ENCODE measurements at regions not wholly inside any gene's neighbourhood (a gene's known extent, or its start where the extent isn't known, plus 50 kb on each side); places are given as distances from the start of the nearest gene placed in this dataset.

- intact Hi-C loops (cut with micrococcal nuclease) = no loop called here
- Histone ChIP-seq H3K4me2 (replicated peaks; ENCODE audit: low read depth, low read length, poor library complexity, severe bottlenecking) (no peak overlapping the region), H3K79me2 (ENCODE audit: control insufficient read depth, insufficient read depth, low read length) (no peaks in the 10 kb centered on the region), H4K20me1 (ENCODE audit: control insufficient read depth, insufficient read depth, low read length, poor library complexity, severe bottlenecking) (no peaks in the 10 kb centered on the region), H3K36me3 (replicated peaks in 1 of 2; ENCODE audit: control extremely low read depth in 1 of 2, control insufficient read depth in 1 of 2, extremely low read depth in 1 of 2, insufficient read depth in 2 of 2, low read length in 1 of 2) (no peaks in the 10 kb centered on the region), H3K27ac (ENCODE audit: low read length in 2 of 2) (no peak overlapping the region), H3K4me1 (ENCODE audit: control insufficient read depth in 2 of 2, insufficient read depth in 2 of 2, low read length in 2 of 2) (no peaks in the 10 kb centered on the region), H3K9me3 (ENCODE audit: control extremely low read depth in 1 of 3, control insufficient read depth in 2 of 3, insufficient read depth in 1 of 3, low read length in 2 of 3) (no peaks in the 10 kb centered on the region), H3K4me3 (ENCODE audit: control extremely low read depth in 1 of 5, extremely low read depth in 1 of 5, insufficient read depth in 1 of 5, low read depth in 2 of 5, low read length in 4 of 5) (no peak overlapping the region), H3K27me3 (replicated peaks in 1 of 4; ENCODE audit: control extremely low read depth in 1 of 4, control insufficient read depth in 3 of 4, insufficient read depth in 4 of 4, low read length in 3 of 4) (no peaks in the 10 kb centered on the region), H3K9ac (ENCODE audit: low read length) (no peak overlapping the region), H2AFZ (ENCODE audit: insufficient read depth, low read depth, low read length, poor library complexity, severe bottlenecking) (no peak overlapping the region)
- Mint-ChIP-seq H3K4me3 (no peak overlapping the region), H3K4me1 (no peaks in the 10 kb centered on the region), H3K9me3 (ENCODE audit: insufficient read depth) (no peaks in the 10 kb centered on the region), H3K27ac (no peak overlapping the region), H3K27me3 (peaks cover 9% of the 10 kb centered on the region)
- POLR2A ChIA-PET = no interaction called here
- 97% methylated on average over 48 of the region's 56 CpGs for whole genome bisulfite sequencing (ENCODE audit: insufficient coverage)
- DNase-seq (no peak), ATAC-seq (ENCODE audit: low read depth) (no peak)
- CTCF ChIA-PET = no interaction called here
- TF ChIP-seq EZH2 (IDR thresholded peaks at IDR 0.05; ENCODE audit: borderline replicate concordance, insufficient read depth, low read depth, low read length, poor library complexity, severe bottlenecking) = no peak
- no peak for TF ChIP-seq CTCF (IDR thresholded peaks at IDR 0.05)
These were observed 825.8 kb upstream of the FANCL start for GRCh38 chr2:59066787-59067399.

GRCh38 chr2:59047373-59047995 is 806.4 kb upstream of the FANCL start:
- Histone ChIP-seq H3K79me2 (ENCODE audit: control insufficient read depth, insufficient read depth, low read length) (no peaks in the 10 kb centered on the region), H3K9ac (ENCODE audit: low read length) (no peak overlapping the region), H2AFZ (ENCODE audit: insufficient read depth, low read depth, low read length, poor library complexity, severe bottlenecking) (no peak overlapping the region), H3K9me3 (ENCODE audit: control extremely low read depth in 1 of 3, control insufficient read depth in 2 of 3, insufficient read depth in 1 of 3, low read length in 2 of 3) (no peaks in the 10 kb centered on the region), H3K4me1 (ENCODE audit: control insufficient read depth in 2 of 2, insufficient read depth in 2 of 2, low read length in 2 of 2) (no peaks in the 10 kb centered on the region), H3K36me3 (replicated peaks in 1 of 2; ENCODE audit: control extremely low read depth in 1 of 2, control insufficient read depth in 1 of 2, extremely low read depth in 1 of 2, insufficient read depth in 2 of 2, low read length in 1 of 2) (no peaks in the 10 kb centered on the region), H3K4me3 (ENCODE audit: control extremely low read depth in 1 of 5, extremely low read depth in 1 of 5, insufficient read depth in 1 of 5, low read depth in 2 of 5, low read length in 4 of 5) (no peak overlapping the region), H3K27me3 (replicated peaks in 1 of 4; ENCODE audit: control extremely low read depth in 1 of 4, control insufficient read depth in 3 of 4, insufficient read depth in 4 of 4, low read length in 3 of 4) (no peaks in the 10 kb centered on the region), H3K4me2 (replicated peaks; ENCODE audit: low read depth, low read length, poor library complexity, severe bottlenecking) (no peak overlapping the region), H4K20me1 (ENCODE audit: control insufficient read depth, insufficient read depth, low read length, poor library complexity, severe bottlenecking) (no peaks in the 10 kb centered on the region), H3K27ac (ENCODE audit: low read length in 2 of 2) (no peak overlapping the region)
- Mint-ChIP-seq H3K4me1 (no peaks in the 10 kb centered on the region), H3K27ac (no peak overlapping the region), H3K27me3 (peaks cover 14% of the 10 kb centered on the region), H3K9me3 (ENCODE audit: insufficient read depth) (no peaks in the 10 kb centered on the region), H3K4me3 (no peak overlapping the region)
- ChIA-PET CTCF (interaction anchor here (0.9 kb wide), 1 partner anchor 22 kb away, joined by 3 read pairs; no protein-coding TSS in a partner anchor), POLR2A (no interaction called here)
- intact Hi-C loops (cut with micrococcal nuclease) = no loop called here
- ATAC-seq (ENCODE audit: low read depth) (no peak), DNase-seq (no peak)
- WGBS (ENCODE audit: insufficient coverage) = no CpG with 5 or more reads among the region's 4 CpGs
- TF ChIP-seq EZH2 (IDR thresholded peaks at IDR 0.05; ENCODE audit: borderline replicate concordance, insufficient read depth, low read depth, low read length, poor library complexity, severe bottlenecking) (no peak), CTCF (IDR thresholded peaks at IDR 0.05) (no peak)
